HCEC 1CT (cell line): ENCODE measurements at regions not wholly inside any gene's neighbourhood (a gene's known extent, or its start where the extent isn't known, plus 50 kb on each side); places are given as distances from the start of the nearest gene placed in this dataset.

Experiments used
- DNase-seq: peaks from one replicate; pipeline ENCODE4 v3.0.0-alpha.2; 2017

DNA sequence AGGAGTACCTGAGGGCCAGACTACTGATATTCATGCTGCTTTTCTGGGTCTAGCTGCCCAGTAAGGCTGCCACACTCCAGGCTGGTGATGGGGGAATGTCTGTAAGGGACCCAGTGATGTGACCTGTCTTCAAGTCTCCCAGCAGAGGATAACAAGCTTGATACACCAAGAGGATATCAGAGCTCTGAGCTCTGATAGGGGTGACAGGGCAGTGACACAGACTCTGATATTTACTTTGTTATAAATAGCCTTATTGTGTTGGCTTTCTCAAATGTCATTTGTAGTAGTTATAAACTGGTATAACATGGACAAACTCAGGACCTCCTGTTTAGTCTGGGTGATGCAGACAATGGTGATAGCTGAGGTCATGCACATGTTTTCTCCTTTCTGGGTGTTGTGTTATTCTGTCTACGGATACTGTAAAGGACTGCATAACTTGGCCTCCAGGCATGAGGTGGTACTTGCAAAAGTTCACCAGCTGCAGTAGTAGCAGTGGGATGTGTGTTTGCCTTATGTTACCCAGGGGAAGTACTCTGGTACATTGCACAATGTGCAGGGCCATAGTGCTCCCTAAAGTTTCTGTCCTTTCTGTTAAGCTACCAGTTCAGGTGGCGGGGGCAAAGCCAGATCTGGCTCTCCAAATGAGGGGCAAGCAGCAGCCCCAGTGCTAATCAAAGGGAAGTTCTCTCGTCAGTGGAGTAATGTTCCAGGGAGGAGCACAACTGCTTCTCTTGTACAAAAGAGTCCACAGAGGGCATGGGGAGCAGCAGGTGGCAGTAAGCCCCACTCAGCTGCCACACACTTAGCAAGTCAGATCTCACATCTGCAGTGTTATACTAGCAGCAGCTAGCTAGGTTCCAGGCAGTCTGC, 812.2 kb downstream of the JRKL start:
- DNase-seq, result no peak

DNA sequence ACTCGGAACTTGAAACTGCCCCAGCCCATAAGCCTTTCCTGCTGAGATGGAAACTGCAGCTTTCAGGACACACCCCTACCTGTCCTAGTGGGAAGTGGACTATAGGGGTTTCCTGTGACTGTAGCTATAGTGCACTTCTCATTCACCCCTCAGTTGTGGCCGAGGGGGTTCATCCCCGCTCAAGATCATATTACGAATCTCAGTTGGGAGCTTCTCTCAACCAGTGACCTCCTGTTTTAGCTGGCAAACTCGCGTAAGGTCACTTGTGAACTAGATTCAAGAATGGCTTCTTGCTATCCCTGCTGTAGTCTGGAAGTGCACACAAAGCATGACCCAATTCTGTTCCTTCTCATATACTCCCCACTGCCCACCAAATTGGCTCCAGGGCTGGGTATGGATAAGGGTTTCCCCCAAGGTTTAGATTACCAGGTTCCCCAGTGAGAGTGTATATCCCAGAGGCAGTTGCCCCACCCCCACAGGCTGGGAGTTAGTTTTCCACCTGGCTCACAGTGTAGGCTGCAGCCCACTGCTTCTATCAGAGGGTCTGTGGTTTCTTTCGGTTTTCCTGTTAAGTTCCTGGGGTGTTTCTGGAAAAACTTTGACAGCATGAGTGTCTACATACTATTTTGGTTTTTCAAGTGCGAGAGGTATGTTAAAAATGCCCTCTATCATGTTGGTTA, 812.9 kb downstream of the JRKL start:
- no peak for DNase-seq

- no peak for DNase-seq
Observed at GRCh38 chr11:97218011-97218410, 828.2 kb downstream of the JRKL start.

GRCh38 chr11:97223647-97224046, 833.8 kb downstream of the JRKL start:
- DNase-seq, result no peak

DNA sequence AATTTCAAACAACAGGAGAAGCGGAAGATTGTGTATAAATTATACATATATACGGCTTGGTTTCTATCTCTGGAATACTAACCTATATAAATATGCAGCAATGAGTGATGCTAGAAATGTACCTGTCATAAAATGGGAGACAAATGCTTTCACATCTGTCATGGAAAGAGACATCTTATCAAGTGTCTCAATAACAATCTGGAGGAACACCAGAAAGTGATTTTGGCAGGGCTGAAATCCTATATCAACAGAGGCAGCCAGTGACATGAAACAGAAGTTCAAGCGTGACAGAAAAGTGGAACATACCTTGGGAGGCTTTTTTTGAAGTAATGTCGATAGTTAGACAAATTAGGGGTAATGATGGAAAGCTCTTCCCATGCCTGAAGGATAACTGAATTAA, 834.6 kb downstream of the JRKL start:
- no peak for DNase-seq

DNA sequence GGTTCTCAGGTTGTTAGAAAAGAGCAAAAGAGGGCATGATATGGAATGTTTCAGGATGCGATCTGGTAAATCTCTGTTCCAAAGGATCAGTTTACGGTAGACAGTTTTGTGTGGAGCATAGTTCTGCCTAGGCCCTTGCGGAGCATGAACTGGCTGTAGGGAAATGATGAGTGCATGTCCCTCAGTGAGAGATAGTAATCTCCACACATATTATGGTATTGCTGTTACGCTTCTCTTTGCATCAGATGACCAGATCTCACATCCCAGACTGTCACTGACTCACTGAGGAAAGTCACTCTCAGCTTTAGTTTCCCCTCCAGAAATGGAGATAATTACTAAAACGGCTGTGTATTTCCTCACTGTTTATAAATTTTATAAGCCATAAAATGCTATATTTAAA, 836.0 kb downstream of the JRKL start:
- DNase-seq, result no peak

GRCh38 chr11:97229936-97230335, 840.1 kb downstream of the JRKL start:
- no peak for DNase-seq

- DNase-seq, result no peak
Observed at GRCh38 chr11:97231231-97231630, 841.4 kb downstream of the JRKL start.

GRCh38 chr11:97234016-97234415, 844.2 kb downstream of the JRKL start:
- no peak for DNase-seq

DNA sequence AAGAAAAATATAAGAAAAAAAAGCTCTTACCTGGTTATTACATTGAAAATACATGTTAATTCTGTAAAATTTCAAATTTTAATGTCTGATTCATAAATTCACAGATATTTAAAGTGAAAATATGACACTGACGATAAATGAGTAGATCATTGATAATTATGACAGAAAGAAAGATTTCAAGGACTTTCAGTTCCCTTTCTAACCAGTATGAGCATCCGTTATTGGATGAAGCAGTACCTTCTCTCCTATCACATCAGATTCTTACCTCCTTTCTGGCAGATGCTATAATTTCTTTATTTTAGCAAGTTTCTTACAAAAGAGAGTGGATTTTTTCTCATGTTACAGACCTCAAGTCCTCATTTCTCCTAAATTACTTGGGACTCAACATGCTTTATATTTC, 847.3 kb downstream of the JRKL start:
- no peak for DNase-seq

- DNase-seq, result no peak
Observed at GRCh38 chr11:97247601-97248000, 857.8 kb downstream of the JRKL start.

- no peak for DNase-seq
Observed at GRCh38 chr11:97254790-97255189, 865.0 kb downstream of the JRKL start.

DNA sequence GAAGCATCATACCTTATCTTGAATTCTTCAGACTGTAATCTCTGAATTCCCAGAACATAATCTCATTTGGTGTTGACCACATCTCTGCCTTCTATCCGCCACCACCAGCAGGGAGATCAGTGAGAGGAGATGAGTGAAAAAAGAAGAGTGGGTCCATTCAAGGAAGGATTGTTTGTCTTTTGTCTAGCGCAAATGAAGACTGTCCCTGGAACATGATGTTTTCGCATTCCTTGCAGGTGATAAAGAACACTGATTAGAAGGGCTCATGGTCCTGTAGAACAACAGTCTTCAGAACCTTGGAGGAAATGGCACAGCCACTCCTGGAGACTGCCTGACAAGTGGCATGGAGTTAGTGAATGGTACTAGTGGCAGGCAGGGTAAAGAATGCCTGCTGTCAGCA, 869.6 kb downstream of the JRKL start:
- no peak for DNase-seq

DNA sequence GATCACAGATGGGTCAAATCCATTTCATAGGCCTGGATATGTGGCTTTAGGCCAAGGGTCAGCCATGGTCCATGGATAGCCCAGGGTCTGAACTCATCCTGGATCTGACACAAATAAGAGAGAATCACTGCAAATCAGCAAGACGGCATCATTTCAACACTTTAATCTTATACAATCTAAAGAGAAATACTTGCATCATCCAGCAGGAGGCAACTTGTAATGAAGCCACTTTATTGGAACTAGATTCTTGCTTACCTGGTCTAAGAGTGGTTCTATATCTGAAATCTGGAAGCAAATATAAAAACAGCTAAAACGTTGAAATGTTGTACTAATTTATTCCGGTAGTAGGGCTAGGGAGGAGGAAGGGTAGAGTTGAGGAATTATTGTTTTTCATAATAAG, 870.1 kb downstream of the JRKL start:
- DNase-seq, result no peak

- no peak for DNase-seq
Observed at GRCh38 chr11:97263183-97263858, 873.5 kb downstream of the JRKL start.

DNA sequence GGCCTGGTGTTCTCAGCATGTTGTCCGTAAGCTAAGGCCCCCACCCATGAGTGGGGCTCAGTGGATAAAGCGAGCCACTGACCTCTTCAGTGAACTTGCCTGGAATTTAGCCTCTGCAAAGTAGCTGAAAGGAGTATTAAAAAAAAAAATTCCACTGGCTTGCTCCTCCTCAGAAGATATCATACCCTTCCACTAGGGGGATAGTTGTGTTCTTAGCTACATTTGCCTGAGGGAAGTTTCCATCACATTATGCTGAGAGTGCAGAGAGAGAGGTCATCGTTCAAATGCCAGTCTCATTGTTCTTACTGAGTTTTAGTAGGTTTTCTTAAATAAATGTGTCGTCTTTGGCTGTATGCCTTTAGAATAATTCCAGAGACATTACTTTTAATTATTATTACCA, 879.7 kb downstream of the JRKL start:
- no peak for DNase-seq

DNA sequence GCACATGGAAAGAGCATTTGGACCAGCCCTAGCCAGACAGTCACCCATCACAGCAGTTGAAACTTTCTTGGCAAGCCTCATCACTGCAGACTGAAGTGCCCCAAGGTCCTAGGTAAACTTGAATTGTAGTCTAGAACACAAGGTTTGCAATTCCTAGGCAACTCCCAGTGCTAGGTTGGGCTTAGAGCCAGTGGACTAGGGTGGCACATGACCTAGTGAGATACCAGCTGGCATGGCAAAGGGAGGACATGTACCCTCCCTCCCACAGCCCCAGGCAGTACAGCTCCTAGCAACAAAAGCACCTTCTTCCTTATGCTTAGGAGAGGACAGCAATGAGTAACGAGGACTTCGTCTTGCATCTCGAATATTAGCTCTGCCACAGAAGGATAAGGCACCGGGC, 889.5 kb downstream of the JRKL start:
- no peak for DNase-seq

DNA sequence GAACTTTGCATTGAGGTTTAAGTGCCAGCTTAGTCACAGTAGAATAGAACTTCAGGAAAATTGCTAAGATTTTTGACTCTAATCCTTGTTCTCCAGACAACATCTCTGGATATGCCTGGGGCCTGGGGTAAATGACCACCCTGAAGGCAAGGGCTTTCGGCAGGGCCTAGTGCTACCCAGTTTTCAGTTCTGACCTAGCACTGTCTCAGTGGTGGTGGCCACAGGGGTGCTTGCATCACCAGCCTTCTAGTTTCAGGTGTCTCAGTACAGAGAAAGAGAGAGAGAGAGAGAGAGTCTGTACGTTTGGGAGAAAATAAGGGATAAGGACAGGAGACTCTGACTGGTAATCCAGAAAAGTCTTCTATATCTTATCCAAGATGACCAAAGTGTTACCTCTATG, 890.5 kb downstream of the JRKL start:
- no peak for DNase-seq

- DNase-seq, result no peak
Observed at GRCh38 chr11:97289823-97290222, 900.0 kb downstream of the JRKL start.

GRCh38 chr11:97290464-97291041, 900.7 kb downstream of the JRKL start:
- DNase-seq, result no peak

DNA sequence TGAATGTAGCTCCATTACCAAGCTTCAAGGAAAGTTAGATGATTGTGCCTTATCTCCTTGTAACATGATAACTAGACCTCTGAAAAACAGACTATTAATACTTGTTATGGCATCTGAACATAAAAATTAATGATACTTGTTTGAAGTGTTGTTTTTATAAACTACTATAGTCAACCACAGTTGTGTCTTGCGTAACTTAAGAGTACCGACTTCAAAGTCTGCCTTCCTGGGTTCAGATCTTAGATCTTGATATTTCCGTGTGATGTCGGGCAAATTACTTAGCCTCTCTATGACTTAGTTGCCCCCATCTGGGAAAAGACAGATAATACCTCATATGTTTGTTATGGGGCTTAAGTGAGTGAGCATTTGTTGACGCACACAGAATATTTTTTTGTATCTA, 906.5 kb downstream of the JRKL start:
- no peak for DNase-seq

GRCh38 chr11:97309291-97309690, 919.5 kb downstream of the JRKL start:
- DNase-seq, result no peak

GRCh38 chr11:97325693-97326092, 935.9 kb downstream of the JRKL start:
- DNase-seq, result no peak

DNA sequence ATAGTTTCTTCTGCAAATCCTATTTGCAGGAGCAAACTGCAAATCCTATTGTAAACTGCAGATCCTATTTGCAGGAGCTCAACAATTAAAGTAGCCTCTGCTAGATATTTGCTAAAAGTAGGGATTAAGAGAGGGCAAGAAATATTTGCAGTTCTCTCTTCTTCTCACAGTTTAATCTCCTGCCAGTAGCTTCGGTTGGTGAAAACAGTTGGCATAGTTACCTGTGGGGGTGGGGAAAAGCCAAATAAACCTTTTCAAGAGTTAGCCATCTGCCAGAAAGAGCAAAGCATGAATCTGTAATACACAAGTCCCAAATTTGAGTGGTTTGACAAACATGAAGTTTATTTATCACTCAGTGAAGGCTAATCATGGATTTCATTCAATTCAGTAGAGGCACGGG, 942.5 kb downstream of the JRKL start:
- DNase-seq, result no peak
